Retina (tissue), 1 donor: ENCODE measurements at regions not wholly inside any gene's neighbourhood (a gene's known extent, or its start where the extent isn't known, plus 50 kb on each side); places are given as distances from the start of the nearest gene placed in this dataset.
"Not testable (repeated sequence)": the region's sequence is repeated elsewhere in the genome, so short reads cannot be mapped to it uniquely, and the experiment has no call there.

Source experiments
- DNase-seq: peaks from one replicate; pipeline ENCODE4 v3.0.0-alpha.2; 2016

DNA sequence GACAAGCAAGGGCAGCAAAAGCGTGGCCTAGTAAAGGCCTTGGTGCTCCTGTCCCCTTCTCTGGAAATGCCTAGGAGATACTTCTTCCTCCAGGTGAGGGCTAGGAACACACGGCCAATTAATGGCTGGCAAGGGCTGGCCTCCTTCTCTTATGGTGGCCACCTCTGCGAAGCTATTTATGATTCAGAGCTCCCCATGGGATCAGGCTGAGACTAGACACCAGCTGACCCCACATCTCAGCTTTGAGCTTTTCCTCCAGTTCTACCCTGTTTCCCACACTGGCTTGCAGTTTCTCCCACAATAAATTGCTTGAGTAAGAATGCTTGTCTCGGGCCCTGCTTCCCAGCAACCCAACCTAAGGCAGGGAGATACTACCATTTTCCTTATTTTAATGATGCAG lies 53.7 kb downstream of the CAMK2N1 start:
- DNase-seq: no peak

DNA sequence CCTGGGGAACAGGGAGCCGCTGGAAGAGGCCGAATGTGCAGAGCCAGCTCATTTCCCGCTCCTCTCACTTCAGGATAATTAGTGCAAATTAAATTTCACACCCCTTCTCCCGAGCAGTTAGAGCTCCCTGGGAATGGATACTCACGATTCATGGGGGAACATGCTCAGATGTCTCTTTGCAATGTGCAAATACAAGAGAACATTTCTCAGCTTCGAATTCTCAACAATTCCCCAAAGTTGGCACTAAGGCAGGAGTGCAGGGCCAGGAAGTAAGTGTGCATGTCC lies 54.9 kb downstream of the CAMK2N1 start:
- no peak for DNase-seq

DNA sequence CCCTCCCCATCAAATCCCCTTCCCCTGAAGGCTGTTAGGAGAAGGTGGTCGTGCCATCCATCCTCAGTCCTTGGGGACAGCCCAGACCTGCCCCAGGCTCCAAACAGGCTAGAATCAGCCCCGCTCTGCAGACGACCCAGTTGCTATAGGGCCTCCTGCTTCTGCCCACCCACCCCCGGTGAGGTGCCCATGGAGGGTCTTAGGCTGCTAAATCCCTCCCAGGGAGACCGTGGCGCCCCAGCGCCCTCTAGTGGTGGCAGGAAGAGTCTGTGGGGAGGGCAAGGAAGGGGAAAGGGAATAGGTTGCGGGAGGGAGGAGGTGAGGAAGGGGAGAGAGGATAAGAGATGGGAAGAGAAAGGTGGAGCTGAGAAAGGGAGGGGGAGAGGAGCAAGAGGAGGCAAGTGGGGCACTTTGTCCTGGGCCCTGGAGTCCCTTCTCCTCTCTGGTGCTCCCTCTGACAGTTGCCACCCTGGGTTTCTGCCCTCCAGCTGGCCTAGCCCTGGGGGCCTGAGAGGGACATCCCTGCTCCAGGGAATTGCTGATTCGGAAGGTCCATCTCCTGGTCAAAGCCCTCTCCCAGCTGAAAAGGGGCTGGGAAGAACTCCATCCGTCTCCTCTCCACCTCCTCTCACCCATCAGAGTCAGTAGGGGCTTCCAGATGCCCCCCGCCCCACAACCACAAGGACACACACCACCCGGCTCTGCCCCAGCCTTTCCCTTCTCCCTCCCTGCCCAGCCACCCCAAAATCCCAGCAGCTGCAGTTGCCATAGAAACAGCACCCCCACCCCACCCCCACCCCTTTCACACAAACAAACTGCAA lies 55.4 kb downstream of the CAMK2N1 start:
- DNase-seq: peak; percentile 75

- no peak for DNase-seq
These were observed 56.7 kb downstream of the CAMK2N1 start for GRCh38 chr1:20429296-20429695.

DNA sequence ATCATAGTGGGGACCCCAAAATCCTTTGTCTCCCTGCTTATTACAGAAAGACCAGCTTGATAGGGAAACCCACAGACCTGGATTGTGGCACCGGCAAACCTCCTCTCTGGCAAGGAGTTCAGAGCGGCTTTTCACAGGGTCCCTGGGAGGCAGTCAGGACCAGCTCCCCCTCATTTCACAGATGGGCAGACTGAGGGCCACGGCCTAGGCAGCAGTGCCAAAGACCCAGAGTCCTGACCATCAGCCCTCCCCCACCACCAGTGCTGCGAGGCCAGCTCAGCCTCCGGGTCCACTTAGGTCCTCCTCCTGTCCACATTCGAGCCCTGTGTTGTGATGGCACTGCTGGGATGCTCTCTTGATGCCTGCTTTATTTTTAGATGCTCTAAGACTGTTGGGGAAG lies 57.2 kb downstream of the CAMK2N1 start:
- no peak for DNase-seq

DNA sequence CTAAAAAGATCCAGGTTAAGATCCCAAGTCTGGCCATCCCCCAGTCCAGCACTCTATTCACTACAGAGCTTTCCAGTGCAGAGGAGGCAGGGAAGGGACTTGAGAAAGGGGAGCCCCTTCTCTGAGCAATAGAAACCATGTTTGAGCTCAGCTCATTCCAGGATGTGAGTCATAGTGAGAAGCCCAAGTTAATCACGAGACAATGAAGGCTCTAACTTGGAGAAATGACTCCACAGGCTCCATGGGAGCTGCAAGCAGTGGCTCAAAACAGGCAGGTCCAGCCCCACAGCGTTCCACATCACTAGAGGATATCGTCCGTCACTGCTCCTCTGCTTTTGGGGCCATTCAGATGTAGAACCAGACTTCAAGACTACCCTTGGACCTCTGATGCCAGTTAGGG lies 59.1 kb downstream of the CAMK2N1 start:
- DNase-seq: no peak

DNA sequence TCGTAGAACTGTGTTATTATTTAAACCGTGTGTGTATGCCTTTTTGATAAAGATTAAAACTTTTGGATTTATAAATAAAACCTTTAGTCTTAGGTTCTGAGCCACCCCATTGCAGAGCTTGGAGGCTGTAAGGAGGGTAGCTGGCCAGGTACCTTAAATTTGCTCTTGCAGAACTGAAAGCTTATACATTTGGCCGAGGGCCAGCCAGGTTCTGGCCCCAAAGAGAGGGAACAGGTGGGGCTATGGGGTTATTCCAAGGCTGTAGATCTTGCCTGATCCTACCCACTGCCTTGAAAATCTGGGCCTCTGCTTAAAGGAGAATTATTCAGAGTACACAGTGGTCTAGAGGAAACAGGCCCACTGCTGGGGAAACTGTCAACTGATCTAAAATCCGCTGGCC lies 59.6 kb downstream of the CAMK2N1 start:
- no peak for DNase-seq

DNA sequence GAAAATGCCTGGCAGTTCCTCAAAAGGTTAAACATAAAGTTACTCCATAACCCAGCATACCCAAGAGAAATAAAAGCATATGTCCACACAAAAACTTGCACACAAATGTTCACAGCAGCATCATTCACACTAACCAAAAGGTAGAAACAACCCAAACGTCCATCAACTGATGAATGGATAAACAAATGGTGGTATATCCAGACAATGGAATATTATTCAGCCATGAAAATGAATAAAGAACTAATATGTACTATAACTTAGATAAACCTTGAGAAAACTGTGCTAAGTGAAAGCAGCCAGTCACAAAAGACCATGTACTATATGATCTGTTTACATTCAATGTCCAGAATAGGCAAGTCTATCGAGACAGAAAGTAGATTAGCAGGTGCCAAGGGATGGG lies 60.4 kb downstream of the CAMK2N1 start:
- DNase-seq: no peak

- no peak for DNase-seq
These were observed 62.7 kb downstream of the CAMK2N1 start for GRCh38 chr1:20423169-20423795.

GRCh38 chr1:20421441-20421840 lies 64.6 kb downstream of the CAMK2N1 start:
- DNase-seq: no peak

DNA sequence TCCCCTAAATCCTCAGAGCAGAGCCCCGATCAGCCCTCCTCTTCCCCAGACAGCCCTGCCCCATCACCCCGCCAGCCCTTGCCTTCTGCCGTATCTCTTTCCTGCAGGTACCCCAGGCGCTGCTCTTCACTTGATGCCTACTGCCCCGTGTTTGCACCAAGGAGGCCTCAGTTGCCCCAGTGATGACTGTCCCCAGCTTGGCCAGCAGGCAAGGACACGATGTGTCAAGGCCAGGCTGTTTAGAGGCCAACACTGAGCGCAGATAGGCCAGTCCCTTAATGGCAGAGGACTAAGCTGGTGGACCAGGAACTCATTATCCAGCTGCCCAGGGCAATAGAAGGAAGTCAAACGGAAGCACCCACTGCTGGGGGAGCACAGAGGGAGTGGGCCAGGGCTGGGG lies 68.4 kb downstream of the CAMK2N1 start:
- no peak for DNase-seq

DNA sequence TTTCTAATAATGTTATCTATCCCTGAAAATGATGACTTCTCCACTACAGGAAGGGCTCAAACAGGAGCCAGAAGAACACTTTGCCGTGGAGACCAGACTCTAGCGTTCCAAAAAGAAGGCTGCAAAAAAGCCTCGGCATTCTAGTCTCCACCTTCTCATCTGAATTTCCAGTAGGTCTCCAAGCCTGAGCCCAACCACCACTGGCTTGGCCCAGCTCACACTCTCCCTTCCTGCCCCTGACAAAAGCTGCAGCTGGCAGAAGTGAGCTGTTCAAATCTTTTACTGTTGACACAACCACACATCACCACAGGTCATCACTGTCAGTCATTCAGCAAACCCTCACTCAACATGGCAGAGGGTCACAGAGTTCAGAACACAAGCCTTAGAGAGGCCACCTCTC lies 69.3 kb downstream of the CAMK2N1 start:
- no peak for DNase-seq

GRCh38 chr1:20413776-20414140 lies 72.3 kb downstream of the CAMK2N1 start:
- DNase-seq: no peak

- DNase-seq: no peak
These were observed 72.8 kb downstream of the CAMK2N1 start for GRCh38 chr1:20413136-20413775.

GRCh38 chr1:20411196-20411980 lies 74.6 kb downstream of the CAMK2N1 start:
- DNase-seq: no peak

DNA sequence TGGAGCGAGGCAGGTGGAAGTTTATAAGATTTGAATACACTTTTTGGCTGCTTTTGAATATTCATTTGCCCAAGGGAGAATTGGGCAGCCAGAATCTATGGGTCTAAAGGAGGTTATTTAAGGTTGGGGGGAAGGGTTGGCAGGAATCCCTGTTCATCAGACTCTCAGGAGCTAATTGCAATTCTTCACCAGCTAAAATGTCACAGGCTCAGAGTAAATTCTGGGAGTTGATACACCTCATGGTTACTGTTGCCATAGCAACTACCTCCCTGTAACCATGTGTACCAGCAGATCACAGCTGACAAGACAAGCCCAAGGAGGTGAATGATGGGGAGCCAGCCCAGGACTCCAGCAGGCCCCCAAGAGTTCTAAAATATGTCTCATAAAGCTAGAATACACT lies 75.5 kb downstream of the CAMK2N1 start:
- no peak for DNase-seq

GRCh38 chr1:20409971-20410370 lies 76.0 kb downstream of the CAMK2N1 start:
- no peak for DNase-seq

DNA sequence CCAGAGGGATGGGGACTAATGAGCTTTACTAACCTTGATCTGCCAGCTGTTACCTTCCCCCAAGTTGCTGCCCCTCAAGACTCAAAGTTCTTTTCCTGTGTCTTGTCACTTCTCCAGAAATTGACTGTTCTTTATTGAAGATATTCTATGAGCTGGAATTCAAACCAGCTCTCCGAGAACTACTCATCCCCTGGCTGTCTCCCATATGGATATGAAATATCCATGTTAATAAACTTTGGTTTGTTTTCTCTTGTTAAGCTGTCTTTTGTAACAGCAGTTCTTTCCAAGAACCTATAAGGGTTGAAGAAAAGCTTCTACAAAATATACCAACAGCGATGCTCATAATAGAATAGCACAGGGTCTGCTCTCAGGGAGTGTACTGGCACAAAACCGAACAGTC lies 77.0 kb downstream of the CAMK2N1 start:
- no peak for DNase-seq

DNA sequence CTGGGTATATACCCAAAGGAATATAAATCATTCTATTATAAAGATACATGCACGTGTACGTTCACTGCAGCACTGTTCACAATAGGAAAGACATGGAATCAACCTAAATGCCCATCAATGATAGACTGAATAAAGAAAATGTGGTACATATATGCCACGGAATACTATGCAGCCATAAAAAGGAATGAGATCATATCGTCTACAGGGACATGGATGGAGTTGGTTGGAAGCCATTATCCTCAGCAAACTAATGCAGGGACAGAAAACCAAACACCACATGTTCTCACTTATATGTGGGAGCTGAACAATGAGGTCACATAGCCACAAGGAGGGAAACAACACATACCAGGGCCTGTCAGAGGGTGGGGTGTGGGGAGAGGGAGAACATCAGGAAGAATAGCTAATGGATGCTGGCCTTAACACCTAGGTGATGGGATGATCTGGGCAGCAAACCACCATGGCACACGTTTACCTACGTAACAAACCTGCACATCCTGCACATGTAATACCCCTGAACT lies 77.8 kb downstream of the CAMK2N1 start:
- DNase-seq: not testable (repeated sequence)

GRCh38 chr1:20405893-20406604 lies 80.0 kb downstream of the CAMK2N1 start:
- peak; percentile 22 for DNase-seq

GRCh38 chr1:20405051-20405754 lies 80.8 kb downstream of the CAMK2N1 start:
- DNase-seq: no peak
